ENCODE measurements at regions not wholly inside any gene's neighbourhood (a gene's known extent, or its start where the extent isn't known, plus 50 kb on each side); places are given as distances from the start of the nearest gene placed in this dataset.
A peak's percentile ranks its signal among the peaks of the same experiment; 100 is the strongest.

- Histone ChIP-seq H3K4me3 (ENCODE audit: insufficient read depth in 1 of 2, low read depth in 1 of 2, low read length in 2 of 2) (no peak overlapping the region), H2AFZ (ENCODE audit: low read depth, low read length) (no peak overlapping the region), H4K8ac (ENCODE audit: low read length) (no peak overlapping the region), H3K23ac (ENCODE audit: low read length in 2 of 2) (no peak overlapping the region), H3K36me3 (ENCODE audit: control insufficient read depth in 1 of 2, insufficient read depth in 2 of 2, low read depth in 1 of 2, low read length in 2 of 2) (no peaks in the 10 kb centered on the region), H3K9ac (ENCODE audit: low read length) (no peak overlapping the region), H4K91ac (ENCODE audit: low read length) (no peak overlapping the region), H3K4me2 (ENCODE audit: low read length, poor library complexity, severe bottlenecking) (no peak overlapping the region), H3K79me1 (replicated peaks; ENCODE audit: low read length, poor library complexity, severe bottlenecking) (no peaks in the 10 kb centered on the region), H2BK15ac (ENCODE audit: low read depth, poor library complexity, severe bottlenecking) (no peak overlapping the region), H2BK12ac (ENCODE audit: low read length in 2 of 2) (no peak overlapping the region), H3K4me1 (ENCODE audit: control insufficient read depth, insufficient read depth, low read depth, low read length) (peaks cover 9% of the 10 kb centered on the region), H2BK120ac (ENCODE audit: low read depth, low read length) (no peak overlapping the region), H3K14ac (ENCODE audit: low read length in 2 of 2) (no peak overlapping the region), H2AK5ac (ENCODE audit: low read length, severe bottlenecking) (no peak overlapping the region), H3K18ac (ENCODE audit: low read depth in 1 of 2, low read length in 2 of 2) (no peak overlapping the region), H2BK5ac (ENCODE audit: low read depth, low read length, poor library complexity, severe bottlenecking) (no peak overlapping the region), H3K4ac (ENCODE audit: low read depth in 1 of 2, low read length in 2 of 2) (no peak overlapping the region), H3K27me3 (ENCODE audit: control insufficient read depth in 1 of 2, insufficient read depth in 1 of 2, low read length in 2 of 2) (peaks cover 39 to 56% of the 10 kb centered on the region in 2 experiments), H3K27ac (ENCODE audit: low read length, poor library complexity, severe bottlenecking) (no peak overlapping the region), H3K9me3 (ENCODE audit: control insufficient read depth, low read length) (peaks cover 17% of the 10 kb centered on the region)
- WGBS = 85% methylated on average over 8 of the region's 8 CpGs
- no peak for DNase-seq
These were observed 145.7 kb upstream of the GLI2 start for GRCh38 chr2:120589771-120590608.

DNA sequence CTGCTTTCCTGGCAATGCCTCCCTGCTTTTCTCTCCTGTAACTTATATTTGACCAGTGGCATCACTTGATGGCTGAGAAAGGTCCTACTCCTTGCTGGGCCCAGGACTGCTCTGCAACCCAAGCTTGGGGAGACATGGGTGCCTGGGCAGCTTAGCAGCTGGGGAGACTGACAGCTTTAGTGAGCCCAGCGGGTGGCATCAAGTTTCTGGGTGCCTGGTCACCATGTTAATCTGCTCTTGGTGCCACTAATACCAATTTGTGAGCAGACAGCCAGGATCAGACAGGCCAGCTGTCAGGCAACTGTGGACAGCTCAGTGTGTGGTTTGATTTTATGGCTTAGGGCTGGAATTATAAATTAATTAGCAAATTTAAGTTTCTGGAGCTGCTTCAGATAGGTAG, 144.8 kb upstream of the GLI2 start:
- Histone ChIP-seq H3K79me1 (replicated peaks; ENCODE audit: low read length, poor library complexity, severe bottlenecking) (no peaks in the 10 kb centered on the region), H3K14ac (ENCODE audit: low read length in 2 of 2) (no peak overlapping the region), H3K4me1 (ENCODE audit: control insufficient read depth, insufficient read depth, low read depth, low read length) (peaks cover 9% of the 10 kb centered on the region), H4K91ac (ENCODE audit: low read length) (no peak overlapping the region), H2AK5ac (ENCODE audit: low read length, severe bottlenecking) (no peak overlapping the region), H3K4ac (ENCODE audit: low read depth in 1 of 2, low read length in 2 of 2) (no peak overlapping the region), H2BK15ac (ENCODE audit: low read depth, poor library complexity, severe bottlenecking) (no peak overlapping the region), H3K4me2 (ENCODE audit: low read length, poor library complexity, severe bottlenecking) (no peak overlapping the region), H2BK12ac (ENCODE audit: low read length in 2 of 2) (no peak overlapping the region), H3K27me3 (ENCODE audit: control insufficient read depth in 1 of 2, insufficient read depth in 1 of 2, low read length in 2 of 2) (peaks cover 39 to 56% of the 10 kb centered on the region in 2 experiments), H3K9ac (ENCODE audit: low read length) (no peak overlapping the region), H3K36me3 (ENCODE audit: control insufficient read depth in 1 of 2, insufficient read depth in 2 of 2, low read depth in 1 of 2, low read length in 2 of 2) (no peaks in the 10 kb centered on the region), H4K8ac (ENCODE audit: low read length) (no peak overlapping the region), H3K18ac (ENCODE audit: low read depth in 1 of 2, low read length in 2 of 2) (no peak overlapping the region), H3K23ac (ENCODE audit: low read length in 2 of 2) (no peak overlapping the region), H3K27ac (ENCODE audit: low read length, poor library complexity, severe bottlenecking) (no peak overlapping the region), H2BK120ac (ENCODE audit: low read depth, low read length) (no peak overlapping the region), H3K4me3 (ENCODE audit: insufficient read depth in 1 of 2, low read depth in 1 of 2, low read length in 2 of 2) (no peak overlapping the region), H2BK5ac (ENCODE audit: low read depth, low read length, poor library complexity, severe bottlenecking) (no peak overlapping the region), H3K9me3 (ENCODE audit: control insufficient read depth, low read length) (peaks cover 10% of the 10 kb centered on the region), H2AFZ (ENCODE audit: low read depth, low read length) (no peak overlapping the region)
- 95% methylated on average over 1 of the region's 1 CpG for WGBS
- DNase-seq = no peak

DNA sequence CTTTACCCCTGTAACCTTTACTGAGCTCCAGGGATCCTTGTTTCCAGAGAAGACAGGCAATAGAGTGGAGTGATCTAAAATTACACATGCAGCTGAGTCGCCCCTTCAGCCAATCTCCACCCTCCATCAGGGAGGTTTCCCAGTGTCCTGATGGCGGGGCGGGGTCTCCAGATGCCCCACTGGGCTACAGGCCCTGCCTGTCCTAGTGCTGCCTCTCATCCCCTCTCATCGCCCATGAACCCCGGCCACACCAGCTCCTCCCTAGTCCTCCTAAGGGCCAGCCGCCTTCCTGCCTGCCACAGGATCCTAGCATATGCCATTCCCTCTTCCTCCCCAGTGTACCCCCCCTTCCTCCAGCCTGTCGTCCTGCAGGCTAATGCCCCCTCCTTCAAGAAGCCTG, 144.1 kb upstream of the GLI2 start:
- no peak overlapping the region for H4K8ac ChIP-seq (ENCODE audit: low read length)
- H3K14ac ChIP-seq (ENCODE audit: low read length in 2 of 2) = no peak overlapping the region
- no peaks in the 10 kb centered on the region for H3K79me1 ChIP-seq (replicated peaks; ENCODE audit: low read length, poor library complexity, severe bottlenecking)
- H2BK120ac ChIP-seq (ENCODE audit: low read depth, low read length) = no peak overlapping the region
- no peak overlapping the region for H3K4me2 ChIP-seq (ENCODE audit: low read length, poor library complexity, severe bottlenecking)
- H3K36me3 ChIP-seq (ENCODE audit: control insufficient read depth in 1 of 2, insufficient read depth in 2 of 2, low read depth in 1 of 2, low read length in 2 of 2) = no peaks in the 10 kb centered on the region
- H3K27ac ChIP-seq (ENCODE audit: low read length, poor library complexity, severe bottlenecking) = no peak overlapping the region
- no peak overlapping the region for H2AK5ac ChIP-seq (ENCODE audit: low read length, severe bottlenecking)
- H3K18ac ChIP-seq (ENCODE audit: low read depth in 1 of 2, low read length in 2 of 2) = no peak overlapping the region
- peaks cover 3% of the 10 kb centered on the region for H3K9me3 ChIP-seq (ENCODE audit: control insufficient read depth, low read length)
- no peak overlapping the region for H2BK12ac ChIP-seq (ENCODE audit: low read length in 2 of 2)
- H4K91ac ChIP-seq (ENCODE audit: low read length) = no peak overlapping the region
- H3K4me3 ChIP-seq (ENCODE audit: insufficient read depth in 1 of 2, low read depth in 1 of 2, low read length in 2 of 2) = no peak overlapping the region
- H3K27me3 ChIP-seq (ENCODE audit: control insufficient read depth in 1 of 2, insufficient read depth in 1 of 2, low read length in 2 of 2) = peaks cover 32 to 56% of the 10 kb centered on the region in 2 experiments
- H3K23ac ChIP-seq (ENCODE audit: low read length in 2 of 2) = no peak overlapping the region
- no peak overlapping the region for H3K4ac ChIP-seq (ENCODE audit: low read depth in 1 of 2, low read length in 2 of 2)
- H3K9ac ChIP-seq (ENCODE audit: low read length) = no peak overlapping the region
- H2BK5ac ChIP-seq (ENCODE audit: low read depth, low read length, poor library complexity, severe bottlenecking) = no peak overlapping the region
- no peak overlapping the region for H2AFZ ChIP-seq (ENCODE audit: low read depth, low read length)
- peaks cover 12% of the 10 kb centered on the region for H3K4me1 ChIP-seq (ENCODE audit: control insufficient read depth, insufficient read depth, low read depth, low read length)
- no peak for DNase-seq
- H2BK15ac ChIP-seq (ENCODE audit: low read depth, poor library complexity, severe bottlenecking) = no peak overlapping the region
- 80% methylated on average over 7 of the region's 7 CpGs for WGBS

GRCh38 chr2:120592084-120592483, 143.6 kb upstream of the GLI2 start:
- Histone ChIP-seq H3K9me3 (ENCODE audit: control insufficient read depth, low read length) (no peaks in the 10 kb centered on the region), H4K91ac (ENCODE audit: low read length) (no peak overlapping the region), H2BK15ac (ENCODE audit: low read depth, poor library complexity, severe bottlenecking) (no peak overlapping the region), H2BK12ac (ENCODE audit: low read length in 2 of 2) (no peak overlapping the region), H2AFZ (ENCODE audit: low read depth, low read length) (no peak overlapping the region), H2BK120ac (ENCODE audit: low read depth, low read length) (no peak overlapping the region), H3K27ac (ENCODE audit: low read length, poor library complexity, severe bottlenecking) (no peak overlapping the region), H3K79me1 (replicated peaks; ENCODE audit: low read length, poor library complexity, severe bottlenecking) (no peaks in the 10 kb centered on the region), H3K4me1 (ENCODE audit: control insufficient read depth, insufficient read depth, low read depth, low read length) (peaks cover 8% of the 10 kb centered on the region), H3K14ac (ENCODE audit: low read length in 2 of 2) (peak overlapping the region in 1 of 2 experiments; percentile 4), H3K4me2 (ENCODE audit: low read length, poor library complexity, severe bottlenecking) (no peak overlapping the region), H4K8ac (ENCODE audit: low read length) (no peak overlapping the region), H3K36me3 (ENCODE audit: control insufficient read depth in 1 of 2, insufficient read depth in 2 of 2, low read depth in 1 of 2, low read length in 2 of 2) (no peaks in the 10 kb centered on the region), H3K18ac (ENCODE audit: low read depth in 1 of 2, low read length in 2 of 2) (no peak overlapping the region), H2AK5ac (ENCODE audit: low read length, severe bottlenecking) (no peak overlapping the region), H3K23ac (ENCODE audit: low read length in 2 of 2) (peak overlapping the region in 1 of 2 experiments; percentile 46), H3K27me3 (ENCODE audit: control insufficient read depth in 1 of 2, insufficient read depth in 1 of 2, low read length in 2 of 2) (peaks cover 27 to 54% of the 10 kb centered on the region in 2 experiments), H3K4ac (ENCODE audit: low read depth in 1 of 2, low read length in 2 of 2) (no peak overlapping the region), H3K9ac (ENCODE audit: low read length) (no peak overlapping the region), H3K4me3 (ENCODE audit: insufficient read depth in 1 of 2, low read depth in 1 of 2, low read length in 2 of 2) (no peak overlapping the region), H2BK5ac (ENCODE audit: low read depth, low read length, poor library complexity, severe bottlenecking) (no peak overlapping the region)
- no peak for DNase-seq
- 73% methylated on average over 10 of the region's 10 CpGs for WGBS

All from mesenchymal stem cell (in vitro differentiated cells and primary cell).